HG02623 (cell line): ENCODE measurements at regions not wholly inside any gene's neighbourhood (a gene's known extent, or its start where the extent isn't known, plus 50 kb on each side); places are given as distances from the start of the nearest gene placed in this dataset.
"Not testable (repeated sequence)": the region's sequence is repeated elsewhere in the genome, so short reads cannot be mapped to it uniquely, and the experiment has no call there.

Experiments
- ATAC-seq: cut with Tn5 transposase; IDR thresholded peaks from one replicate; pipeline ENCODE4 v1.9.1; 2021; ENCODE audit warnings: moderate library complexity; ENCODE audit not compliant: unreplicated experiment

DNA sequence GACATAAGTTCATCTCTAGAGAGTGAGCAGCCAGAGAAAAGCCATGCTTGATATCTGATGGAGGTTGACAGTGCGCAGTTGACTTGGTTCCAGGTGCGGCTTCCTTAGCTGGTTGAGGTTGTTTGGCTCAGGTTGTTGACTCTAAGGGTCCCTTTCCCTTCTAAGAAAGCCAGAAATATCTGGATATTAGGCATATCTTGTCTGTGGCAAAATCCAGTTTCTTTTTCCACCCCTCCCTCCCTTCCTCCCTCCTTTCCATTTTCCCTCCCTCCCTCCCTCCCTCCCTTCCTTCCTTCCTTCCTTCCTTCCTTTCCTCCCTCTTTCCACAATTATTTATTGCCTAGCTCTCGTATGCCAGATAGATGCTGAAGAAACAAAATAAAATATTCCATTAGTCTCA lies 82.6 kb upstream of the TNP1 start:
- no peak for ATAC-seq

DNA sequence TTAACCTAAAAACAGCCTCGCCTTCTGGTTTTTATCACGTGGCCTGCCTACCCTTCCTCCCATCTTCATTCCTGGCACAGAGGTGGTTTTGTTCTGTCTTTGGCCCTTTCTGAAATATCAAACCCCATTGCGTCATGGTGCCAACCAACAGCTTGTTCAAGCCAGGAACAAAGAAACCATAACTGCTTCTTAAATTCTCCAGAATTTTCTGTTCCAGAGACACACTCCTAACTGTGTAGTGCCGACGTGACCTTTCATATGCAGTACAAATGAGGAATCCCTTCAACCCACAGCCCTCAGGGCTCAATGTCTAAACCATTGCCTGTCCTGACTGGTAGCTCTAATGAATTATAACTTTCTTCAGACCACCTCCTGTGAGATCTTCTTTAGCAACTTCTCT lies 82.2 kb upstream of the TNP1 start:
- ATAC-seq, result no peak

DNA sequence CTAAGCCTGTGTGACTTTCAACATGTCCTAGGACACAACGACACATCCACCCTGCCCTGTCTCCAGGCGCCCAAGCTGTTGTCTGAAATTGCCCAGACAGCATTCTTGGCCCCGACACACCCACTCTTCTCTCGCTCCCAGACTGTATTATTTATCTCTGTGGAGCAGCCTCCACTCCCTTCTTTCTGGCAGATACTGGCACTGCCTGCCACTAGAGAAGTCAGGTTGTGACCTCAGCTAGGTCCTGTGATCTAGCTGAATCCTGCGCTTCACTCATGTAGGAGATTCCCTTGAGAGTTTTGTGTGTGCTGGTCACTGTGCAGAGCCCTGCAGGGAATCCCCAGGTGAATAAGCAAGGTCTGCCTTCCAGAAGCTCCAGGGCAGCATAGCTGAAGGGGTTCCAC lies 77.1 kb upstream of the TNP1 start:
- no peak for ATAC-seq

DNA sequence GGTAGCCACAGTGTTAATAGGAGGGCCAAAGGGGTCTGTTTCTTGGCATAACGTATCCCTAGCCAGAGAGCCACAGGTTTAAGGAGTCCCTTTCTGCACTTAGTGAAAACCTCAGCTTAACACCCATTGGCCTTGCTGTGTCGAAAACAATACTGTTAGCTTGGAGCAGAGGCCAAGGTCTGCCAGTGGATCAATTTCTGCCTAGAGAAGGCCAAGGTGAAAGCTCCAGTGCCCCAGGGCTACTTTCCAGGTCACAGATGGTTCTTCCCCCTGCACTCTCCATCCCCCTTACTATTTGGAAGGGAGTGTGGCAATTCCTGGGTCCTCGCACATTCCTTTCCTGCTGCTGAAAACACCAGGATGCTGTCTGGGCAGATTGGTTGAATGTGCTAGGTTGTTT lies 74.8 kb upstream of the TNP1 start:
- no peak for ATAC-seq

DNA sequence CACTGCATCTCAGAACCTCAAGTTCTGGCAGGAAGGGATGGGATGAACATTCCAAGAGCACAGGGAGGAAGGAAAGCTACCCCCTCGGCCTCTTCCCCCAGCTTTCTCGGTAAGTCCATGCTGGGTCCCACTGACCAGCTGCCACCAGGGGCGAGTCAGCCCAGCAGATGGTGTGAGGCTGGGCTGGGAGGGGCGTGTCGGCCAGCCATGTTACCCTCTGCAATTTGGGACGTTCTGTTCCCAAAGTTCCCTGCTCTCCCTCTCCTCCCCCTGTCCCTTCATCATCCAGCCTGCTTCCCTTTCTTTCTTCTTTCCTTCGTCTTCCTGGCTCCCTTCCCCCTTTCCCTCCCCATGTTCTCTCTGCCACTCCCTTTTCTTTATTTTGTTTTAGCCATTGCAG lies 74.3 kb upstream of the TNP1 start:
- ATAC-seq, result no peak

DNA sequence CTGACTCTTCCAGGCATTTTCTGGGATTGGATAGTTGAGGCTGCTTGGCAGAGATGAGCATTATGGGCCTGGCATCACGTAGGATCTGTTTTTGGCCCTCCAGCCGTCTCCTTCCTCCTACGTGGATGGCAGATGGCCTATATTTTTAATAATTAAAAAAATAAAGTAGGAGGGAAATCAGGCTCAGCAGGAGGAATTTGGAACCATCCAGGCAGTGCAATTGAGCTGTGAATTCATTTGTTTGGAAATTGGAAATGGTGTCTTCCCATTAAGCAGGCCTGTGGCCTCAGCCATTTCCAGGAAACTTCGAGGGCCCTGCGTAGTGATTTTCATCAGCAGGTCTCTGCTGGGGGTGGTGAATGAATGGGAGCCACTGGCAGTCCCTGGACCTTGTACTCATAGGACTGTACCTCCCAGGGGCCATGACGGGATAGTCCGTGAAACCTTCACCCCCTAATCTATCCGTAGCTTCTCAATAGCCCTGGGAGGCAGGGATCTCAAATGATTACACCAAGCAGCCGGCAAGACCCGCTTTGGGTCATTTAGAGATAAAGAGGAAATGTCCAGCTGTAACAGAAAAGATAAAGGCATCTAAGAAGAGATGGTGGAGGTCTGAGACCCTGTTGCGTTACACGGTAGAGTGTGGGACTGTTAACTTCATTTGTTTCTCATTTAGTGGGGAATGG lies 73.1 kb upstream of the TNP1 start:
- ATAC-seq, result no peak

DNA sequence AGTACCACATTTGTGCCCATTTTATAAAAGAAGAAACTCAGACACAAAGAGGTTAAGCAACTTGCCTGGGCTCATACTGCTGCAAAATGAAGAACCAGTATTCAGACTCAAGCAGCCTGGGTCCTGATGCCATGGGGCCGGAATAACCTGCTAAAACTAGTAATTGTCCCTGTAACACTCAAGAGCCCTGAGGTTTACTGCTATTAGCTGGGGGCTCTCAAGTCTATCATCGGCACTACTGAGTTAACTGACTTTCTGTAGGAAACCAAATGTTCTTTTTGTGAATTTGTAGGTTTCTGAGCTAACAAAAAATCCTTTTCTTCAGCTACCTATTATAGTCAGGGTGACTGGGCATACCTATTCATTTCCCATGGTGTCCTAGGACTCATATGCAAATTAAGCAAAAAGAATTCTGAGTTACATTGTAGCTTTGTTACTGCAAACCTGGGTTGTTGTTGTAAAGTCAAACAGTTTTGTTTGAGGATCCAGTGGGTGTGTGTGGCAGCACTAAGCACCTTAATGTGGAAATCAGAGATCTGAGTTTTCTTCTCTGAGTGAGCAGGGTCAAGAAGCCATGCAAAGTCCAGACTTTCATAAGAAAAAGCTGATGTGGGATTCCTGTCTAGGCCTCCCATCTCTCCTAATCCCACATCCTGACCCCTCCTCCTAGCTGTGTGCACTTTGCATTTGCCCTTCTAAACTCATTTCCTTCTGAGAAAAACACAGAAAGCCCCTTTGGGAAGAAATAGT lies 72.4 kb upstream of the TNP1 start:
- ATAC-seq, result no peak

DNA sequence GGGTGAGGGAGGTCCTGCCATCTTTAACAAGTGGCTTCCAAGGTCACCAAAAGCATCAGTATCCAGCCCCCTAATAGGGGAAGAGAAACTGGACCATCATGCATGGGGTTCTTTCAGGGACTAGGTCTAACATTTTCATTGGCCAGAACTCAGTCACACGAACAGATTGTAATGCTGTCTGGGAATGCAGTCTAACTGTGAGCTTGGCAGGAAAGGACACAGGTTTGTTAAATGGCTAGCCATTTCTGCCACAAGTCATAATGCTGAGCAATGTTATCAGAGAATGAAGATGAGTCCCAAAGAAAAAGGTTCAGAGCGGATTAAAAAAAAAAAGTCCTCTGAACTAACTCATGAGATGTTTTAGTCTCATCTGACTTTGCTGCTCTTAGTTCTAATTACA lies 70.9 kb upstream of the TNP1 start:
- ATAC-seq, result no peak

DNA sequence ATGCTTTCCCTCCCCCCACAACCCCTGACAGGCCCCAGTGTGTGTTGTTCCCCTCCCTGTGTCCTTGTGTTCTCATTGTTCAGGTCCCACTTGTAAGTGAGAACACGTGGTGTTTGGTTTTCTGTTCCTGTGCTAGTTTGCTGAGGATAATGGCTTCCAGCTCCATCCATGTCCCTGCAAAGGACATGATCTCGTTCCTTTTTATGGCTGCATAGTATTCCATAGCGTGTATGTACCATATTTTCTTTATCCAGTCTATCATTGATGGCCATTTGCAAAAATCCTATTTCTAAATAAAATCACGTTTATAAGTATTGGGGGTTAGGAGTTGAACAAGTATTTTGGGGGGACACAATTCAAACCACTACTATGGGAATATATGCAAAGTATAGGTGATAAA lies 69.5 kb upstream of the TNP1 start:
- not testable (repeated sequence) for ATAC-seq

DNA sequence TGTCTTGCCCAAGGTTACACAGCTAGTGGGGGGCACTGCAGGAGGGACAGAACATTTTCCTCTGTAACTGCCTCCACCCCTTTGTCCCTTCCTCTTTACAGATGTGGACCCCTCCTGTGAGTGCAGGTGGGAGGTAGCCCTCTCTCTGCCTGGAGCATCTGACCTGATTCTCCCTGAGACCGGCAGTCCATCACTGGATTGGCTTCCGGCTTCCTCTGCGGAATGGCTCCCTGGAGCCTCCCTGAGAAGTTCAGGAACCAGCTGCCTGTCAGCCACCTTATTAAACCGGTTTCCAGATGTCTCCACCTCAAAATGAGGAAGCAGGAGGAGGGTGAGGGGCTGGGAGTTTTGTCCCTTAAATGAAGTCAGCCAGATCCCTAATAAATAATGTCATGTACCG lies 67.3 kb upstream of the TNP1 start:
- ATAC-seq, result no peak

DNA sequence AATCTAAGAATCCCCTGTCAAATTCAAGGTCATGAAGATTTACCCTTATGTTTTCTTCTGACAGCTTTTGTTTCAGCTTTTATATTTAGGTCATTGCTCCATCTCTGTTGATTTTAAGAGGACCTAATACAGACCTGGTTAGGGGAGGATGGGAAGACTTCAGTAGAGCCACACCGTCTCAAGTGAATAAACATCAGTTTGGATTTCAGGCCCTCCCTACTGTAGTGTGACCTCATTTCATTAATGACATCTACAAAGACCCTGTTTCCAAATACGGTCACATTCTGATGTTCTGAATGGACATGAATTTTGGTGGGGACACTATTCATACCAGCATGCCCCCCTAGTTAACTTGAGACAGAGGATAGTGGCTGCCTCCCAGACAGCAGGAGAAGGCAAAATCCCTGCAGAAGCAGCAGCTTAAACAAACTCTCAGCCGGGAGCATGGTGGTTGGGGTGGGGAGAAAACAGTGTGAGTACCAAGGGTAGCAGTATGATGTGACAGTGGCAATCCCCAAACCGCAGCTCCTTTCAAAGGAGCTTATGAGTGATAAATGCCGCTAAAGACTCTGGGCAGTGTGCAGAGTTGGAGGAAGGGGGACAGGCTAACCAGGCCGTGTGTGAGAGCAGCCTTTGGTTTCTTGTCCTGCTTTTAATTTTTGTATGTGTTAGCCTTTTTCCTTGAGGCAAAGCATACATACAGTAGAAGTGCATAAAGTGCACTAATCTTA lies 65.9 kb upstream of the TNP1 start:
- peak; percentile 41 for ATAC-seq

DNA sequence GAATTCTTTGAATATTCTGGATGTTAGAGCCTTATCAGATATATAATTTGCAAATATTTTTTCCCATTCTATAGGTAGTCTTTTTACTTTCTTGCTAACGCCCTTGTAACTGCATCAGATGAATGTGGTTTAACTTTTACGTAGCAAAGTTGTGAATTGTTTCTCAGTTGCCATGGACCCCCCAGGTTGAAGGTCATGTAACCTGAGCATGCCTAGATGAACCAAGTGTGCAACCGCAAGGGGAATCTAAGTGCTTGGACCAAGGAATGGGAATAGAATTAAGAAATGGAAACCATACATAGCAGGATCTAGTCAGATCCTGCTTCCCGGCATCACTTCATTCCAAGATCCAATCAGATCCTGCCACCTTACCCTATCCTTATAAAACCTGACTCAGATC lies 65.1 kb upstream of the TNP1 start:
- ATAC-seq, result no peak

DNA sequence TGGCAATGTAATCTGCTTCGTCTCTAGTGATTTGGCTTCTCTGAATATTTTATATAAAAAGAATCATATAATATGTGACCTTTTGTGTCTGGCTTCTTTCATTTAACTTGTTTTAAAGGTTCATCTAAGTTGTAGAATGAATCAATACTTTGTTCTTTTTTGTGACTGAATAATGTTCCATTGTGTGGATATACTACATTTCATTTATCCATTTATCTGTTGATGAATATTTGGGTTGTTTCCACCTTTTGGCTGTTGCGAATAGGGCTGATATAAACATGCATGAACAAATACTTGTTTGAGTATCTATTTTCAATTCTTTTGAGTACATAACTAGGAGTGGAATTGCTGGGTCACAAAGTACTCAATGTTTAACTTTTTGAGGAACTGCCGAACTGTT lies 63.8 kb upstream of the TNP1 start:
- ATAC-seq, result no peak

DNA sequence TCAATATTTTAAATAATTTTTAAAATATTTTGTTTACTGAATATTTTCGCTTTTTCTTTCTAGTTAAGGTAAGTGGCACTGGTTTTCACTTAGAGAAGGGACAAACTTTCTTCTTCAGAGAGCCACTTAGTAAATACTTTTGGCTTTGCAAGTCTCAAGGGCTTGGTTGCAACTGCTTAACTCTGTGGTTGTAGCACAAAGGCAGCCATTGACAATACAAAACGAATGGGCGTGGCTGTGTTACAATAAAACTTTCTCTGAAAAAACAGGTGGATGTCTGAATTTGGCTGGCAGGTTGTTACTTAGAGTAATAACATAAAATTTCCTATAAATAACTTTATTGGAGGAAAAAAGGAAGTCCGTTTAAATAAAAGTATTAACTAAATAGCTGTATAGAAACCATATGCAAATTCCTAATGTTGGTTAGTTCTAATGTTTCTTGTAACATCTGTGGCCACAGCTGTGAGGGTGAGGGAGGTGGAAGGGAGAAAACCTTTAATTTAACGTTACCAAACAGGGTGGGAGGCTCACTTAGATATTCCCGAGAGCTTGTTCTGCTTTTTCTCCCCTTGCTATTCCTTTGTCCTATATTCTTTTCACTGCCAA lies 62.4 kb upstream of the TNP1 start:
- ATAC-seq, result peak; percentile 75

DNA sequence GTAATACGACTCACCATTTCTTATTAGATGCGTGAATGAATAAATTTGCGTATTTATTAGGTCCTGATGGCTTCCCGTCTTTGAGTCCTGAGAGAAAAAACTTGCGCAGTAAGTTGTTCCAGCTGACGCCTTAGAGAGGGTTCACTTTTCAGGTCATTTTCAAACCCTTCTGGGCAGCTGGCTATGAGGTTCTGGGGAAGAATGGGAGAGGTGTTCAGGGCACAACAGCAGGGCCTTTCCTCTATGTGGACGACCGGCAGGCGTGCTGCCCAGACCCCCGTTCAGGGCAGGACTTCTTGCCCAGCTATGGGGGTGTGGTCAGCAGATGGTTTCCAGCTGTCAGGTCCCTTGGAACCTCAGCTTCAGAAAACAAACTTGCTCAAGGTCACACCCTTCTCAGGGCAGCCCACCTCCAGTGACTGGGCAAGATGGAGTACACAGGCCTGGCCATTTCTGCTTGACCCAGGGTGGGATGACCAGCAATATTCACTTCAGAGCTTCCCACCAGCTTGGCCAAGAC lies 61.1 kb upstream of the TNP1 start:
- ATAC-seq, result no peak

DNA sequence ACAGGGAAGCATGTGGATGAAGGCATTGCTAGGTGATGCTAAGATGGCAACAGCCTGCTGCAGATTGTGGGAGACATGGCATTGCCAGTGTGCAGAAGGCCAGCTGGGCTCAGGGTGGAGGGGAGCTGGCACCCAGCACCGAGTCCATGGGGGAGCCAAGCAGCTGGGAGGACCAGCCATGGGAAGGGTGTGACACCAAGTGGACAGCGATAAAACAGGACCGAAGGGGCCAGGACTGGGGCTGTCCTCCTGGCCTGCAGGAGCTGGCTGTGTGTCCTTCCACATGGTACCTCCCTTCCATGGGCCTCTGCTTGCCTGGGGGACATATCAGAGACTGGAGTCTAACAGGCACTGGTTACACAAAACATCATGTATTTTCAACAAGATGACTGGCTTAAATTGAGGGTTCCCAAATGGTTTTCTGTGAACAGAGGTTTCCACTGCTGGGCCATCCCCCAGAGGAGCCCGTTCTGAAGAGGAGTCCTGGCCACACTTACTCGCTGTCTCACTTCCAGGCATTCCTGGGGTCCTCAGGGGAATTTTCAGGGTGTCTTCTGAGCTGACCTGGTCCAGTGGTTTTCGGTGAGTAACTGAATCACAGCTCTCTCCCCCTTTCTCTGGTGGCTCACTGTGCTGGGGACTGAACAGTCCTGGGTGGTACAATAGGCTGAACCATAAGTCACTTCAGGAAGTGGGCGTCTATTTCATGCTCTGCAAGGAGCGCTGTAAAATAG lies 60.4 kb upstream of the TNP1 start:
- no peak for ATAC-seq

DNA sequence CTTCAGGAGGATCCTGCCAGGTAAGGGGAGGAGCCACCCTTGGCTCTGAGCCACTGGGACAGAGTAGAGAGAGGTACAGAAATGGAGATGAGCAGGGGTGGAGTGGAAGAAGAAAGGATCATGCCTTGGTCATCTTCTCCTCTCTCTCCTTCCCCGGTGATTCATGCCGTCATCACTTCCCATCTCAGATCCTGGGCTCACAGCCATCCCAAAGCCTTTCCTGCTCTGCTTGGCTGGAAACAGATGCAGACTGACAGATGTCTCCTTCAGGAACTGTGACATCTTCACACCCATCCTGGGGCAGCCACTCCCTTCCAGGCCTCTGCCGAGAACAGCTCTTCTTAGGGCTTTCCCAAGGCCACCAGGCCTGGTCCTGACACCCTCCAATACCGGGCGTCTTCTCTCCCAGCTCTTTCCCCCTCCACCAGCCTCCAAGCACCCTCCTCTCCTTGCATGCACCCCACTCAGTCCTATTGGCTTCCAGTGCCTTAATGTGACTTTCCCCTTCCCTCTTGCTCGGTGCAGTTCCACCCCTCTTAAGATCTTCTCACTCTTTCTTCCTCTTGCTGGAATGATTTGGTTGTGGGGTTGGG lies 58.3 kb upstream of the TNP1 start:
- ATAC-seq, result no peak

DNA sequence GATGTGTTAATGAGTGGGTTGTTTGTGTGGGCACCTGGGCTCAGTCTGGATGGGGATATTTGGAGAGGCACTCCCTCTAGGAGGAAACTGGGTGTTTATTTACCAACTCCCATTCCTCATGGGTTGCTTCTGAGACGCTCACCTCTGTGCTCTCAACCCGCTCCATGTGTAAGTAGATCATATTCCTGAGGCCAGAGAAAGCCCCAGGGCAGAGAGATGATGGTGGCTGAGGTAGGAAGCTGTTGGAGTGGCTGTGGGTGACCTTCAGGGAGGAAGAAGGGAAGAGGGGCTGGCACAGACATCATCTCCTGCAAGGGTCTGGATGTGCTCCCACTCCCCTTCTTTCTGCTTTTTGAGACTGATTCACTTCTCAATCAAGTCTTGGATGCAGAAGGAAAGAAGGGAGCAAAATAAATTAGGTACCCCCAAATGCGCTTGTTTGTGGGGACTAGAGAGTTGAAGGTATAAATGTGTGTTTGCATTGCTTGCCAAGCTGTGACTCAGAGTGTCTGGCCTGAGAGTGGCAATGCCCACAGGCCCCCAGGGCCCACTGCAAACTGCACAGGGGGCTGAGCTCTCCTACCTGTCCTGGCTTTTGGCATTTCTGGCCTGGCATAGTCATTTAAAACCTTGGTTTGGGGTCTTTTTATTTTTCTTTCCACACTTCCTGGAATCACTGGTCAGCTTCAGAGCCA lies 57.2 kb upstream of the TNP1 start:
- no peak for ATAC-seq

DNA sequence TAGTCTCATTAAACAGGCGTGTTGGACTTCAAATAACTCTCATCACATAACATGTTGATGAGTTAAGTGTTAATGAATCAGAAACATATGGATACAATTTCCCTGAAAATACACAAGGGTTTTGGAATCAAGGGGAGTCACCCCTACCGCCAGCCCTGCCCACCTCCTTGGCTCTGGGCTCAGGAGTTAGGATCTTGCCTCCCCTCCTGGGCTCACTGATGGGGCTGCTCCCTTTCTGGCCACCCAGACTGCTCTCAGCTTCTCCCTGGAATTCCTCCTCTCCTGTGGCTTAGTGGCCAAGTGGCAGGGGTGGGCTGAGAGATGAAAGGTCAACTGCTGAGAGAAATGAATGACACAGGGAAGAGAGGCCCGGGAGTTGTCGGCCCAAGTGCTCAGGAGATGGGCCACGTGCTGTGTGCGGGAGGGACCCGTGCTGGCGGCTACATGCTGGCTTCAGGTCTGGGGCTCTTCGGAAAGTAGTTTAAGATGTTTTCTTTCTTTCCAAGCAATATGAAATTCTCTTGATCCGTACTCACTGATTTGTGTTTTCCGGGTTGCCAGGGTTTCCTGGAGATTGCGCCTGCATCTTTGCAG lies 55.8 kb upstream of the TNP1 start:
- ATAC-seq, result no peak
